A549 (cell line): ENCODE measurements at regions not wholly inside any gene's neighbourhood (a gene's known extent, or its start where the extent isn't known, plus 50 kb on each side); places are given as distances from the start of the nearest gene placed in this dataset.
"Not testable (repeated sequence)": the region's sequence is repeated elsewhere in the genome, so short reads cannot be mapped to it uniquely, and the experiment has no call there.

Experiments
- ATAC-seq, 2 experiments: fragments of 200-7000 bp in 1 of 2; fragments of >200 bp in 1 of 2; cut with Nextera tagmentation in 1 of 2; cut with Tn5 transposase in 1 of 2; 3 replicates each; pipeline versions ENCODE4 v1.8.0 to v1.9.1; 2018 to 2020; ENCODE audit warnings: mild to moderate bottlenecking in 1 of 2, moderate library complexity in 1 of 2
- CTCF ChIA-PET: fragments of 300-600 bp; sonication (Branson Sonifier 250); formaldehyde crosslinking; extraction: SDS; loops from one replicate; lab custom pipeline; 2021; ENCODE audit warnings: antibody characterized with exemption, inconsistent platforms; lab: Yijun Ruan, JAX
- POLR2A ChIA-PET: fragments of 350-600 bp; formaldehyde crosslinking; extraction: SDS; loops from one replicate; lab custom pipeline; 2021; ENCODE audit warnings: antibody characterized with exemption, inconsistent platforms; lab: Yijun Ruan, JAX
- DNase-seq, 2 experiments: peaks; one replicate each; pipeline versions ENCODE4 v3.0.0 to v3.0.0-alpha.2; 2011 to 2016; ENCODE audit warnings: low read depth in 1 of 2, low spot score in 1 of 2
- FAIRE-seq: peaks from 2 replicates; lab custom pipeline; 2011; peaks lifted over from hg19 to GRCh38; lab: Jason Lieb, UNC
- H3K27ac ChIP-seq, 2 experiments: fragments of >200 bp; sonication (Bioruptor Twin); formaldehyde crosslinking; 3 replicates each; pipeline ENCODE4 v1.5.1; 2016 to 2017
- H3K4me1 ChIP-seq: fragments of >200 bp; sonication (Bioruptor Twin); formaldehyde crosslinking; 3 replicates; pipeline ENCODE4 v1.6.1; 2016
- H3K4me2 ChIP-seq: fragments of >200 bp; sonication (Bioruptor Twin); formaldehyde crosslinking; 3 replicates; pipeline ENCODE4 v1.6.1; 2016
- H3K4me3 ChIP-seq: fragments of >200 bp; sonication (Bioruptor Twin); formaldehyde crosslinking; 3 replicates; pipeline ENCODE4 v1.5.1; 2016
- H3K9me3 ChIP-seq: fragments of >200 bp; sonication (Bioruptor Twin); formaldehyde crosslinking; 3 replicates; pipeline ENCODE4 v1.6.1; 2016
- BHLHE40 ChIP-seq: IDR thresholded peaks from 2 replicates; pipeline ENCODE4 v1.6.1; 2012; ENCODE audit warnings: low read depth, low read length, inconsistent platforms
- CBX8 ChIP-seq: fragments of 200-600 bp; sonication (generic); IDR thresholded peaks from 2 replicates; pipeline ENCODE4 v1.6.1; 2016
- EHMT2 ChIP-seq: fragments of 200-600 bp; sonication (generic); IDR thresholded peaks from 2 replicates; pipeline ENCODE4 v1.6.1; 2016; ENCODE audit warnings: antibody characterized with exemption, low read depth, mild to moderate bottlenecking, moderate library complexity
- FOSB ChIP-seq: fragments of 250-450 bp; sonication (Bioruptor Pico); IDR thresholded peaks from 2 replicates; pipeline ENCODE4 v1.5.0; 2020; ENCODE audit warnings: mild to moderate bottlenecking, moderate library complexity
- FOSL2 ChIP-seq, 2 experiments: fragments of 450-650 bp in 1 of 2; fragments of >200 bp in 1 of 2; sonication (Bioruptor Twin) in 1 of 2; formaldehyde crosslinking; IDR thresholded peaks; 2 replicates each; pipeline versions ENCODE4 v1.5.0 to v1.6.1; 2016 to 2020; ENCODE audit warnings: mild to moderate bottlenecking in 1 of 2, moderate library complexity in 1 of 2
- FOXS1 ChIP-seq: fragments of 250-450 bp; sonication (Bioruptor Pico); IDR thresholded peaks from 2 replicates; pipeline ENCODE4 v1.5.0; 2020; ENCODE audit warnings: mild to moderate bottlenecking, moderate library complexity
- GATA3 ChIP-seq: IDR thresholded peaks from 2 replicates; pipeline ENCODE4 v1.6.1; 2012; ENCODE audit warnings: borderline replicate concordance
- HDAC2 ChIP-seq: fragments of 200-600 bp; sonication (generic); IDR thresholded peaks from 2 replicates; pipeline ENCODE4 v1.6.1; 2016
- HES2 ChIP-seq: fragments of >200 bp; sonication (Bioruptor Twin); formaldehyde crosslinking; IDR thresholded peaks from 2 replicates; pipeline ENCODE4 v1.6.1; 2016
- HMGXB4 ChIP-seq: fragments of 250-450 bp; sonication (Bioruptor Pico); IDR thresholded peaks from 2 replicates; pipeline ENCODE4 v1.5.0; 2021; ENCODE audit warnings: mild to moderate bottlenecking, moderate library complexity, borderline replicate concordance
- HOXB5 ChIP-seq: fragments of 250-450 bp; sonication (Bioruptor Pico); IDR thresholded peaks from 2 replicates; pipeline ENCODE4 v1.5.0; 2020; ENCODE audit warnings: mild to moderate bottlenecking, moderate library complexity
- KDM5A ChIP-seq: fragments of 200-600 bp; sonication (generic); IDR thresholded peaks from 2 replicates; pipeline ENCODE4 v1.6.1; 2016; ENCODE audit warnings: antibody characterized with exemption, mild to moderate bottlenecking
- MAFK ChIP-seq: fragments of 450-650 bp; IDR thresholded peaks from 2 replicates; pipeline ENCODE4 v1.6.1; 2014; ENCODE audit not compliant: partially characterized antibody
- MAX ChIP-seq: IDR thresholded peaks from 2 replicates; pipeline ENCODE4 v1.6.1; 2012
- MAZ ChIP-seq: fragments of 150-350 bp; IDR thresholded peaks from 2 replicates; pipeline ENCODE4 v1.6.1; 2014; ENCODE audit warnings: antibody characterized with exemption, low read depth, low read length, borderline replicate concordance
- MYC ChIP-seq: IDR thresholded peaks from 2 replicates; pipeline ENCODE4 v1.6.1; 2012; ENCODE audit warnings: mild to moderate bottlenecking, inconsistent platforms, low read length, improper control_type of control experiment, borderline replicate concordance
- NPAS2 ChIP-seq: fragments of 250-450 bp; sonication (Bioruptor Pico); IDR thresholded peaks from 2 replicates; pipeline ENCODE4 v1.8.0; 2022; ENCODE audit warnings: mild to moderate bottlenecking, moderate library complexity, borderline replicate concordance
- POLR2AphosphoS2 ChIP-seq: conservative IDR thresholded peaks from 2 replicates; pipeline ENCODE4 v1.6.1; 2012; ENCODE audit warnings: low read length, improper control_type of control experiment, inconsistent platforms
- RCOR1 ChIP-seq: fragments of 150-350 bp; IDR thresholded peaks from 2 replicates; pipeline ENCODE4 v1.6.1; 2014; ENCODE audit warnings: antibody characterized with exemption, low read length, low read depth
- RFX5 ChIP-seq: fragments of 450-650 bp; IDR thresholded peaks from 2 replicates; pipeline ENCODE4 v1.7.1; 2014; ENCODE audit warnings: antibody characterized with exemption, mild to moderate bottlenecking, moderate library complexity
- ZC3H11A ChIP-seq: fragments of 450-650 bp; IDR thresholded peaks from 2 replicates; pipeline ENCODE4 v1.6.1; 2014; ENCODE audit warnings: antibody characterized with exemption, mild to moderate bottlenecking
- ZNF302 ChIP-seq: fragments of 250-450 bp; sonication (Bioruptor Pico); IDR thresholded peaks from 2 replicates; pipeline ENCODE4 v1.9.0; 2021; ENCODE audit warnings: inconsistent platforms, mild to moderate bottlenecking, moderate library complexity
- WGBS: methylation state at CpG from one replicate; pipeline ENCODE4 v1.1.6; 2017; ENCODE audit errors: missing lambda C conversion rate; 5-methylcytosine and 5-hydroxymethylcytosine counted together

- Histone ChIP-seq H3K4me1 (no peaks in the 10 kb centered on the region), H3K4me2 (no peak overlapping the region), H3K9me3 (no peaks in the 10 kb centered on the region), H3K4me3 (no peak overlapping the region), H3K27ac (no peak overlapping the region)
- 51% methylated on average over 3 of the region's 3 CpGs for WGBS
- FAIRE-seq (no peak), DNase-seq (no peak), ATAC-seq (no peak)
- TF ChIP-seq ZNF302 (no peak), GATA3 (no peak), FOSL2 (IDR thresholded peaks at IDR 0.05) (no peak), FOSL2 (CRISPR knock-in tag; IDR thresholded peaks at IDR 0.05) (no peak), FOXS1 (CRISPR knock-in tag) (no peak), HDAC2 (no peak), ZC3H11A (no peak), KDM5A (no peak), RFX5 (no peak), MAFK (no peak), HOXB5 (CRISPR knock-in tag) (no peak), EHMT2 (no peak), BHLHE40 (no peak), HES2 (no peak), MAZ (no peak), CBX8 (no peak), NPAS2 (no peak)
- ChIA-PET POLR2A (no interaction called here), CTCF (no interaction called here)
These were observed 75.6 kb downstream of the LMO4 start for GRCh38 chr1:87404296-87404695.

GRCh38 chr1:87408665-87409248 lies 80.1 kb downstream of the LMO4 start:
- FAIRE-seq (no peak), DNase-seq (no peak), ATAC-seq (no peak)
- POLR2A ChIA-PET = no interaction called here
- no peaks in the 10 kb centered on the region for H3K4me1 ChIP-seq
- H3K4me2 ChIP-seq = no peak overlapping the region
- no peak overlapping the region for H3K4me3 ChIP-seq
- peak; percentile 83 for TF ChIP-seq MAFK
- no peak for TF ChIP-seq POLR2AphosphoS2
- no peak for TF ChIP-seq KDM5A
- 32% methylated on average over 2 of the region's 2 CpGs for WGBS
- CTCF ChIA-PET = no interaction called here
- H3K9me3 ChIP-seq = no peaks in the 10 kb centered on the region
- H3K27ac ChIP-seq = no peak overlapping the region

GRCh38 chr1:87410776-87411480 lies 82.2 kb downstream of the LMO4 start:
- ChIA-PET POLR2A (no interaction called here), CTCF (no interaction called here)
- H3K4me1 ChIP-seq = no peaks in the 10 kb centered on the region
- no peak for ATAC-seq
- 76% methylated on average over 3 of the region's 3 CpGs for WGBS
- H3K4me2 ChIP-seq = no peak overlapping the region
- DNase-seq = no peak
- TF ChIP-seq HMGXB4 (CRISPR knock-in tag) (no peak), RCOR1 (no peak), MAX (no peak), FOSB (no peak), GATA3 (no peak), MAZ (no peak), HDAC2 (no peak), MYC (no peak)
- H3K4me3 ChIP-seq = no peak overlapping the region
- H3K27ac ChIP-seq = no peak overlapping the region
- no peaks in the 10 kb centered on the region for H3K9me3 ChIP-seq
- FAIRE-seq = no peak

GRCh38 chr1:87413846-87414245 lies 85.2 kb downstream of the LMO4 start:
- H3K9me3 ChIP-seq, H3K4me2 ChIP-seq, DNase-seq, H3K4me3 ChIP-seq, ATAC-seq, FAIRE-seq, CTCF ChIA-PET, H3K27ac ChIP-seq, H3K4me1 ChIP-seq, POLR2A ChIA-PET: not testable (repeated sequence)
- WGBS = 39% methylated on average over 2 of the region's 2 CpGs
